Panc1 (cell line): ENCODE measurements at regions not wholly inside any gene's neighbourhood (a gene's known extent, or its start where the extent isn't known, plus 50 kb on each side); places are given as distances from the start of the nearest gene placed in this dataset.

ENCODE experiments used
- POLR2AphosphoS5 ChIP-seq: IDR thresholded peaks from 2 replicates; pipeline ENCODE4 v1.6.1; 2012; ENCODE audit warnings: mild to moderate bottlenecking, low read depth, low read length, moderate library complexity
- SIN3A ChIP-seq: IDR thresholded peaks from 2 replicates; pipeline ENCODE4 v1.6.1; 2012; ENCODE audit warnings: low read depth, mild to moderate bottlenecking, low read length, moderate library complexity, borderline replicate concordance; ENCODE audit not compliant: insufficient read depth
- TCF7L2 ChIP-seq: IDR thresholded peaks from 2 replicates; pipeline ENCODE4 v1.6.1; 2011; ENCODE audit warnings: mild to moderate bottlenecking, low read depth, low read length, inconsistent platforms
- TF ChIP-seq, protein P1 (sequence below): fragments of 450-650 bp; IDR thresholded peaks from 2 replicates; pipeline ENCODE4 v1.5.1; 2017; ENCODE audit warnings: mild to moderate bottlenecking
- TF ChIP-seq, protein P2 (sequence below), 2 experiments: IDR thresholded peaks; 2 replicates each; pipeline ENCODE4 v1.6.1; 2011 to 2012; ENCODE audit warnings: low read depth in 2 of 2, control low read depth in 1 of 2, low read length in 1 of 2, mild to moderate bottlenecking in 1 of 2, moderate library complexity in 1 of 2; ENCODE audit not compliant: insufficient read depth in 1 of 2

DNA sequence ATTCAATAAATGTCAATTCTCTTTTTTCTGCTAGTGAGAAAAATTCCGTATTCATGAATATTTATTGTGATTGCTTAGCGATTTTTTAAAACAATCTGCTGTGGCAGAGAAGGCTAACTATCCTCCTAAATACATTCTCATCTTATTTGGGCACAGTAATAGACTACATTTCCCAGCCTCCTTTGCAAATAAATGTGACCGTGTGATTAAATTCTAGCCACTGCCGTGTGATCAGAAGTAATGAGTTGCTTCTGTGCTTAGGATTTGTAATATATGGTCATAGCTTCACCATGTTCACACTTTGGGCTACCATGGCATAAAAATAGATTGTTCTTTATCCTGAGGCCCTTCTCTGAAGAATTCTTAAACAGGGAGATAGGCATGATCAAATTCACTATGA, 179.6 kb downstream of the FAM124B start:
- TF ChIP-seq POLR2AphosphoS5 (no peak), TCF7L2 (no peak), SIN3A (no peak)
- TF ChIP-seq, protein P1, sequence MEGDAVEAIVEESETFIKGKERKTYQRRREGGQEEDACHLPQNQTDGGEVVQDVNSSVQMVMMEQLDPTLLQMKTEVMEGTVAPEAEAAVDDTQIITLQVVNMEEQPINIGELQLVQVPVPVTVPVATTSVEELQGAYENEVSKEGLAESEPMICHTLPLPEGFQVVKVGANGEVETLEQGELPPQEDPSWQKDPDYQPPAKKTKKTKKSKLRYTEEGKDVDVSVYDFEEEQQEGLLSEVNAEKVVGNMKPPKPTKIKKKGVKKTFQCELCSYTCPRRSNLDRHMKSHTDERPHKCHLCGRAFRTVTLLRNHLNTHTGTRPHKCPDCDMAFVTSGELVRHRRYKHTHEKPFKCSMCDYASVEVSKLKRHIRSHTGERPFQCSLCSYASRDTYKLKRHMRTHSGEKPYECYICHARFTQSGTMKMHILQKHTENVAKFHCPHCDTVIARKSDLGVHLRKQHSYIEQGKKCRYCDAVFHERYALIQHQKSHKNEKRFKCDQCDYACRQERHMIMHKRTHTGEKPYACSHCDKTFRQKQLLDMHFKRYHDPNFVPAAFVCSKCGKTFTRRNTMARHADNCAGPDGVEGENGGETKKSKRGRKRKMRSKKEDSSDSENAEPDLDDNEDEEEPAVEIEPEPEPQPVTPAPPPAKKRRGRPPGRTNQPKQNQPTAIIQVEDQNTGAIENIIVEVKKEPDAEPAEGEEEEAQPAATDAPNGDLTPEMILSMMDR, result no peak
- TF ChIP-seq, protein P2, sequence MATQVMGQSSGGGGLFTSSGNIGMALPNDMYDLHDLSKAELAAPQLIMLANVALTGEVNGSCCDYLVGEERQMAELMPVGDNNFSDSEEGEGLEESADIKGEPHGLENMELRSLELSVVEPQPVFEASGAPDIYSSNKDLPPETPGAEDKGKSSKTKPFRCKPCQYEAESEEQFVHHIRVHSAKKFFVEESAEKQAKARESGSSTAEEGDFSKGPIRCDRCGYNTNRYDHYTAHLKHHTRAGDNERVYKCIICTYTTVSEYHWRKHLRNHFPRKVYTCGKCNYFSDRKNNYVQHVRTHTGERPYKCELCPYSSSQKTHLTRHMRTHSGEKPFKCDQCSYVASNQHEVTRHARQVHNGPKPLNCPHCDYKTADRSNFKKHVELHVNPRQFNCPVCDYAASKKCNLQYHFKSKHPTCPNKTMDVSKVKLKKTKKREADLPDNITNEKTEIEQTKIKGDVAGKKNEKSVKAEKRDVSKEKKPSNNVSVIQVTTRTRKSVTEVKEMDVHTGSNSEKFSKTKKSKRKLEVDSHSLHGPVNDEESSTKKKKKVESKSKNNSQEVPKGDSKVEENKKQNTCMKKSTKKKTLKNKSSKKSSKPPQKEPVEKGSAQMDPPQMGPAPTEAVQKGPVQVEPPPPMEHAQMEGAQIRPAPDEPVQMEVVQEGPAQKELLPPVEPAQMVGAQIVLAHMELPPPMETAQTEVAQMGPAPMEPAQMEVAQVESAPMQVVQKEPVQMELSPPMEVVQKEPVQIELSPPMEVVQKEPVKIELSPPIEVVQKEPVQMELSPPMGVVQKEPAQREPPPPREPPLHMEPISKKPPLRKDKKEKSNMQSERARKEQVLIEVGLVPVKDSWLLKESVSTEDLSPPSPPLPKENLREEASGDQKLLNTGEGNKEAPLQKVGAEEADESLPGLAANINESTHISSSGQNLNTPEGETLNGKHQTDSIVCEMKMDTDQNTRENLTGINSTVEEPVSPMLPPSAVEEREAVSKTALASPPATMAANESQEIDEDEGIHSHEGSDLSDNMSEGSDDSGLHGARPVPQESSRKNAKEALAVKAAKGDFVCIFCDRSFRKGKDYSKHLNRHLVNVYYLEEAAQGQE (IDR thresholded peaks at IDR 0.05; ENCODE audit: insufficient read depth in 1 of 2, low read depth in 2 of 2, low read length in 1 of 2), result no peak
